ENCODE measurements at regions not wholly inside any gene's neighbourhood (a gene's known extent, or its start where the extent isn't known, plus 50 kb on each side); places are given as distances from the start of the nearest gene placed in this dataset.

DNA sequence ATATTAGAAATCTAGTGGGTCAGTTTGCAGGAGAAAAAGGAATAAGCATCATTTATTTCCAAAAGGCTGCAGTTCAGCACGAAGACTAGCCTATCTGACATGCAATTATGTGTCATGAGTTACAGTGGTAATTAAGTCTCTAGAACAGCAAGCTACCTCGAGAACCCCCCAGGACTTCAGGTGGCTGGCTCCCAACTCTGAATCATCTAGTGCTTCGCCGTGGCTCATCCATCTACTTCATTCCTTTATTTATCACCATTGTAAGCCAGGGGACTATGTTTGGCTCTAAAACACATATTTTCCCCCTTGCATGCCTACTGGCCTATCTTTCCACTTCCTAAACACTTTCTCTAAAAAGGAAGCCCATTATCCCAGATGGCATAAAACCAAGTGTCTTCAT, 121.6 kb downstream of the TXNL1 start:
- TF ChIP-seq, protein P1, sequence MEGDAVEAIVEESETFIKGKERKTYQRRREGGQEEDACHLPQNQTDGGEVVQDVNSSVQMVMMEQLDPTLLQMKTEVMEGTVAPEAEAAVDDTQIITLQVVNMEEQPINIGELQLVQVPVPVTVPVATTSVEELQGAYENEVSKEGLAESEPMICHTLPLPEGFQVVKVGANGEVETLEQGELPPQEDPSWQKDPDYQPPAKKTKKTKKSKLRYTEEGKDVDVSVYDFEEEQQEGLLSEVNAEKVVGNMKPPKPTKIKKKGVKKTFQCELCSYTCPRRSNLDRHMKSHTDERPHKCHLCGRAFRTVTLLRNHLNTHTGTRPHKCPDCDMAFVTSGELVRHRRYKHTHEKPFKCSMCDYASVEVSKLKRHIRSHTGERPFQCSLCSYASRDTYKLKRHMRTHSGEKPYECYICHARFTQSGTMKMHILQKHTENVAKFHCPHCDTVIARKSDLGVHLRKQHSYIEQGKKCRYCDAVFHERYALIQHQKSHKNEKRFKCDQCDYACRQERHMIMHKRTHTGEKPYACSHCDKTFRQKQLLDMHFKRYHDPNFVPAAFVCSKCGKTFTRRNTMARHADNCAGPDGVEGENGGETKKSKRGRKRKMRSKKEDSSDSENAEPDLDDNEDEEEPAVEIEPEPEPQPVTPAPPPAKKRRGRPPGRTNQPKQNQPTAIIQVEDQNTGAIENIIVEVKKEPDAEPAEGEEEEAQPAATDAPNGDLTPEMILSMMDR (conservative IDR thresholded peaks at IDR 0.05 in 1 of 2, IDR thresholded peaks at IDR 0.05 in 1 of 2; ENCODE audit: low read depth in 1 of 2, low read length in 2 of 2): no peak
- no peak for TF ChIP-seq EZH2 (IDR thresholded peaks at IDR 0.05; ENCODE audit: low read length, missing control alignments)

Measured in fibroblast of lung (primary cell).